Osteocyte (in vitro differentiated cells): ENCODE measurements at regions not wholly inside any gene's neighbourhood (a gene's known extent, or its start where the extent isn't known, plus 50 kb on each side); places are given as distances from the start of the nearest gene placed in this dataset.
A peak's percentile ranks its signal among the peaks of the same experiment; 100 is the strongest.

Source experiments
- DNase-seq: peaks from one replicate; pipeline ENCODE4 v3.0.0; 2021; ENCODE audit warnings: mixed read lengths; ENCODE audit not compliant: unreplicated experiment; ENCODE audit errors: extremely low spot score
- H3K27ac Mint-ChIP-seq: one replicate; pipeline ENCODE4 v1.8.0; 2021; ENCODE audit warnings: mild to moderate bottlenecking, mixed read lengths; ENCODE audit not compliant: unreplicated experiment
- H3K27me3 Mint-ChIP-seq: one replicate; pipeline ENCODE4 v1.8.0; 2021; ENCODE audit warnings: mixed read lengths; ENCODE audit not compliant: unreplicated experiment
- H3K36me3 Mint-ChIP-seq: one replicate; pipeline ENCODE4 v1.8.0; 2021; ENCODE audit warnings: mixed read lengths; ENCODE audit not compliant: unreplicated experiment
- H3K4me1 Mint-ChIP-seq: one replicate; pipeline ENCODE4 v1.8.0; 2021; ENCODE audit warnings: mixed read lengths; ENCODE audit not compliant: unreplicated experiment
- H3K4me3 Mint-ChIP-seq: one replicate; pipeline ENCODE4 v1.8.0; 2021; ENCODE audit warnings: mild to moderate bottlenecking, moderate library complexity, mixed read lengths; ENCODE audit not compliant: unreplicated experiment
- H3K9me3 Mint-ChIP-seq: one replicate; pipeline ENCODE4 v1.8.0; 2021; ENCODE audit warnings: mixed read lengths; ENCODE audit not compliant: unreplicated experiment
- TF ChIP-seq, protein P1 (sequence below): fragments of 200-600 bp; sonication (generic); IDR thresholded peaks from 2 replicates; pipeline ENCODE4 v1.5.0; 2021; ENCODE audit warnings: antibody characterized with exemption, mild to moderate bottlenecking, moderate library complexity

DNA sequence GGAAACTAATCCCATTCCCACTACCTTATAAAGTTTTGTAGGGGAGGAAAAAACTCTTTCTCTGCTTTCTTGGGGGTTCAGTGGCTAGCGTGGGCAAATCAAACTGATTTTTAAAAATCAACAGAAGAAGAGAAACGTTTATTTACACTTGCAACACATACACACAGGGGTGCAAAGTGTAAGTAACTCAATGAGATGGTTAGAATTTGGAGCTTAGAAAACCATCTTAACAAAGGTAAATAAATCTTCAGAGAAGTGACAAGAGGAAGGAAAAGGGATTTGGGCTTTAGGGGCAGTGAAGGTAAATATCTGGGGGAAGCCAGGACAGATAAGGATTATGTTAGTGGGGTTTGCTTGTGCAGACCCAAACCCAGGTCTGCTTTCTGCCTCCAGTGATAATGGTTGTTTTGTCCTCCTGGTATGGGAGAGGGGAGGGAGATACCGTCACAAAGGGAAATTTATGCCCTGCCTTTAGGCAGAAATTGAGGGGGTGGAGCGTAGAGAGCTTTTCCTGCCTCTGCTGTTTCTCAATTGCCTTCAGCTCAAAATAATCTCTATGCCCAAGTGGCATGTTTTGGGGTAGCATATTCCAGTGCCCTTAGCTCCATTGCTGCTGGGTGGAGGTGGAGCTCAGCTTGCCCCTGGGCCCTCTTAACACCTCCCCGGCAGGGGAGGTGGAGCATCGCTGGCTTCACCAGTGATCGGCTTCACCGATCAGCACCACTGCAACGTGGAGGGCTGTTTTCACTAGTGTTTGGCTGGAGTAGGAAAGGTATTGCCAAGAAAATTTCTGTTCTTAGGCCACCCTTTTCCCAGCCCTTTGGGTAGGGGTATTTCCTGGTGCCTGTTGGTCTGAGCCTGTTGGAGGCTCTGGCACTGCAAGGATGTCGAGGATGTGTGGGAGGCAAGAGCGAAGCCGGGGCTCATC lies 92.2 kb downstream of the TEX51 start:
- Mint-ChIP-seq H3K4me3 (no peak overlapping the region), H3K36me3 (no peaks in the 10 kb centered on the region), H3K27me3 (peaks cover 74% of the 10 kb centered on the region), H3K9me3 (no peaks in the 10 kb centered on the region), H3K4me1 (no peaks in the 10 kb centered on the region), H3K27ac (no peak overlapping the region)
- no peak for DNase-seq
- TF ChIP-seq, protein P1, sequence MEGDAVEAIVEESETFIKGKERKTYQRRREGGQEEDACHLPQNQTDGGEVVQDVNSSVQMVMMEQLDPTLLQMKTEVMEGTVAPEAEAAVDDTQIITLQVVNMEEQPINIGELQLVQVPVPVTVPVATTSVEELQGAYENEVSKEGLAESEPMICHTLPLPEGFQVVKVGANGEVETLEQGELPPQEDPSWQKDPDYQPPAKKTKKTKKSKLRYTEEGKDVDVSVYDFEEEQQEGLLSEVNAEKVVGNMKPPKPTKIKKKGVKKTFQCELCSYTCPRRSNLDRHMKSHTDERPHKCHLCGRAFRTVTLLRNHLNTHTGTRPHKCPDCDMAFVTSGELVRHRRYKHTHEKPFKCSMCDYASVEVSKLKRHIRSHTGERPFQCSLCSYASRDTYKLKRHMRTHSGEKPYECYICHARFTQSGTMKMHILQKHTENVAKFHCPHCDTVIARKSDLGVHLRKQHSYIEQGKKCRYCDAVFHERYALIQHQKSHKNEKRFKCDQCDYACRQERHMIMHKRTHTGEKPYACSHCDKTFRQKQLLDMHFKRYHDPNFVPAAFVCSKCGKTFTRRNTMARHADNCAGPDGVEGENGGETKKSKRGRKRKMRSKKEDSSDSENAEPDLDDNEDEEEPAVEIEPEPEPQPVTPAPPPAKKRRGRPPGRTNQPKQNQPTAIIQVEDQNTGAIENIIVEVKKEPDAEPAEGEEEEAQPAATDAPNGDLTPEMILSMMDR = no peak

- H3K4me1 Mint-ChIP-seq = no peaks in the 10 kb centered on the region
- H3K27me3 Mint-ChIP-seq = peaks cover 68% of the 10 kb centered on the region
- DNase-seq = no peak
- TF ChIP-seq, protein P1 = no peak
- H3K4me3 Mint-ChIP-seq = no peak overlapping the region
- no peaks in the 10 kb centered on the region for H3K36me3 Mint-ChIP-seq
- H3K9me3 Mint-ChIP-seq = no peaks in the 10 kb centered on the region
- H3K27ac Mint-ChIP-seq = no peak overlapping the region
Measured at GRCh38 chr2:126994340-126994777, 95.7 kb downstream of the TEX51 start.

- peak; percentile 27 for DNase-seq
- H3K36me3 Mint-ChIP-seq = no peaks in the 10 kb centered on the region
- no peak overlapping the region for H3K27ac Mint-ChIP-seq
- H3K9me3 Mint-ChIP-seq = no peaks in the 10 kb centered on the region
- TF ChIP-seq, protein P1 = no peak
- H3K27me3 Mint-ChIP-seq = peaks cover 62% of the 10 kb centered on the region
- no peaks in the 10 kb centered on the region for H3K4me1 Mint-ChIP-seq
- H3K4me3 Mint-ChIP-seq = no peak overlapping the region
Measured at GRCh38 chr2:126995621-126996377, 97.1 kb downstream of the TEX51 start.

- H3K36me3 Mint-ChIP-seq = no peaks in the 10 kb centered on the region
- H3K4me3 Mint-ChIP-seq = no peak overlapping the region
- H3K27ac Mint-ChIP-seq = no peak overlapping the region
- peaks cover 59% of the 10 kb centered on the region for H3K27me3 Mint-ChIP-seq
- DNase-seq = no peak
- H3K4me1 Mint-ChIP-seq = no peaks in the 10 kb centered on the region
- no peaks in the 10 kb centered on the region for H3K9me3 Mint-ChIP-seq
- TF ChIP-seq, protein P1 = no peak
Measured at GRCh38 chr2:126996378-126996699, 97.6 kb downstream of the TEX51 start.
